NCI-H2227 treated with DMSO at 0.1 percent for 48 hours (cell line): ENCODE measurements at regions not wholly inside any gene's neighbourhood (a gene's known extent, or its start where the extent isn't known, plus 50 kb on each side); places are given as distances from the start of the nearest gene placed in this dataset.

Experiments
- DNase-seq: peaks from one replicate; lab custom pipeline; 2025; lab: John Stamatoyannopoulos, UW

DNA sequence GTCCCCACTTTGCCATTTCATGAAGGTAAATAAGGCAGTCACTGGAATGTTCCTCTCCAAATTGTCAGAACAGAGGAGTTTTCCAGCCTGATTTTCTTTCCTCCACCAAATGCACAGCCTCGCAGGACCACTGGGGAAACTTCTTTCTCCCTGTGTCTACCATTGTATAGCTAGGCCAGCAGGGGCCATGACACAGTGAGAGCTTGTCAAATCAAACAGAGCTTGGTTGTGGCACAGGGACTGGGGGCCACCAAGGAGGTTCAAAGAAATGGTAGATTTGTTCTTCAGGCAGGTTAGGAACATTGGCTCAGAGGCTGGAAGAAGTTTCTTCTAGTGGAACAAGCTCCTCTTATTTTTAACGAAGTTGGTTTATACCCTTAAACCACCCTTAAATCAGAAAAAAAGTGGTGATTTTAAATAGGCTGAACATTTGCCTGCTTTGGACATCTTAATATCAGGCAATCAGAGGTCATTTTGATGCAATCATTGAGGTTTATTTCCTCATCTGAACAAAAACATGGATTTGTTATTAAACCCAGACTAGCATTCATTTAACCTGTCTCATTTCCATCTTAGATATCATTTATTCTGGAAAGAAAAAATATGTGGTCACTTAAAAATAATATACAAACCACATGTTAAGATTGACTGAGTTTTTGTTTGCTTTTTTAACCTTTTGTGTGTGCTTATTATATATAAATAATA lies 105.6 kb downstream of the GTPBP8 start:
- no peak for DNase-seq

DNA sequence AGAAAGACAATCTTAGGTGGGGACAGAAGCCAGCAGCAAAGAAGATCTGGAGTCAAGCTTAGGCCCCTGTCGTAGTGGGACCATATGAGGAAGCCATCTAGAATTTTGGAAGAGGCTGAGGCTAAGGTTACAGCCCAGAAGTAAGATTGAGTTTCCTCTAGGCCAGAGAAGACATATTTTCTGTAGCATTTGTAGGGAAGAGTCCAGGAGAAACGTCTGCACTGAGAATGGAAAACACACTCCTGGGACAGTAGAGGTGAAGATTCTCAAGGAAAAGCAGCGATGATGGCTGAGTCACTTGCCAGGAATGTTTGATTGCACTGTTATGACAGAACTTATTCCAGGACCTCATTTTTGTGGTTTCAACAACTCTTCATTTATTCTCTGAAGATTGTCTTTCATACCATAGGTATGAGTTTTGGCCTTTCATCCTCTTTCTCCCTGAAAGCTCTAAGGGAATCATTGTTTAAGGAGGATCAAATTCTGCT lies 107.2 kb downstream of the GTPBP8 start:
- DNase-seq, result no peak

DNA sequence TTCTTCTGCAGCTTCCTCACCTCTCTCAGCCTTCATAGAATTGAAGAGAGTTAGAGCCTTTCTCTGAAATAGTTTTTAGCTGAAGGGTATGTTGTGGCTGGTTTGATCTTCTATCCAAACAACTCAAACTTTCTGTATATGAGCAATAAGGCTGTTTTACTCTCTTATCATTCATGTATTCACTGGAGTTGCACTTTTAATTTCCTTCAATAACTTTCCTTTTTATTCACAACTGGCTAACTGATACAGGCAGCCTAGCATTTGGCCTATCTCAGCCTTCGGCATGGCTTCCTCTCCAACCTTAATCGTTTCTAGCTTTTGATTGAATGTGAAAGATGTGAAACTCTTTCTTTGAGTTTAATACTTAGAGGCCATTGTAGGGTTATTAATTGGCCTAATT lies 109.3 kb downstream of the GTPBP8 start:
- no peak for DNase-seq

GRCh38 chr3:113103588-113103987 lies 107.8 kb upstream of the BOC start:
- DNase-seq, result no peak

DNA sequence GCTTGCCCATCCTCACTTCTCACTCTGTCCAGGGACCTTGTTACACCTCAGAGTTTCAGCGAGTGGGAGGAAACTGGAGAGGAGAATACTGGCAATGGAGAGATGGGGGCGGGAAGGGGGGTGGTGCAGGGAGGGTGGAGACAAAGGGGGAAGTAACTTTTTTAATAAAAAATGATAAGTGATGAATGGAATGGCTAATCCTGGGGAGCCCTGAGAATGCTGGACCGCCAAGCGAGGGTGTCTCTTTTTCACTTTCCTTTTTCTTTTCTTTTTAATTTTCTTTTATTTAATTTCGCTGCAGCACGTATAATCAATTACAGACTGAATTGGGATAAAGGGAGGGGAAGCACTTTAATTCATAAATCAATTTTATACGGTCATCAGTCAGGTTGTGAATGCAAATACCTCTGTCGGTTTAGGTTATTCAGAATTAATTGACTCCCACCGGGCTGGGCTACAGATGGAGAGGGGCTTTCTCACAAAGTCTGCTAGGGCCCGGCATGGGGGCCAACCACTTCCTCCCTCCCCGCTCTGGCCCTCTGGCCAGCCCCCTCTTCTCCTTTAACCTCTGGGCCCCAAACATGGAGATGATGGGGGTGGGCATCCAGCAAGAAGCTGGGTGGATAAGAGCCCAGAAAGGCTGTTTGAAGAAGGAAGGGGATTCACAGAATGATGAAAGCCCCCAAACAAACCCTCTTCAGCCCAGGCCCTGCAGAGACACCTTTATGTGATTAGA lies 106.8 kb upstream of the BOC start:
- DNase-seq, result no peak

DNA sequence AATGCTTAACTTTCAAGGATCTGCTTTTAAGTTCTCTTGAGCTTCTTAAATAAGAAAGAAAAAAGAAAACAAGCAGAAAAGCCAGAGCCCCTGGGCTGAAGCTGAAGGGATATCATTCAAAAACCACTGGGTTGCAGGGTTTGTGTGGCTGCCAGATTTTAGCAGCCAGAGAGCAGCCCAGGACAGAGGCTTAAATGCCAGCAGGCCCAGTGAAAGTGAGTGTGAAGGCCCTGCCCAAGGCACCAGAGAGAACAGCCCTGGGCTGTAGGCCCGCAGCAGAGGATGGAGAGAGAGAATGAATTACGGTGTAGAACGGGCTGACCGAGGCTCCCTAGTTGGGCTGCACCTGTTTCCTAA lies 106.3 kb upstream of the BOC start:
- no peak for DNase-seq

DNA sequence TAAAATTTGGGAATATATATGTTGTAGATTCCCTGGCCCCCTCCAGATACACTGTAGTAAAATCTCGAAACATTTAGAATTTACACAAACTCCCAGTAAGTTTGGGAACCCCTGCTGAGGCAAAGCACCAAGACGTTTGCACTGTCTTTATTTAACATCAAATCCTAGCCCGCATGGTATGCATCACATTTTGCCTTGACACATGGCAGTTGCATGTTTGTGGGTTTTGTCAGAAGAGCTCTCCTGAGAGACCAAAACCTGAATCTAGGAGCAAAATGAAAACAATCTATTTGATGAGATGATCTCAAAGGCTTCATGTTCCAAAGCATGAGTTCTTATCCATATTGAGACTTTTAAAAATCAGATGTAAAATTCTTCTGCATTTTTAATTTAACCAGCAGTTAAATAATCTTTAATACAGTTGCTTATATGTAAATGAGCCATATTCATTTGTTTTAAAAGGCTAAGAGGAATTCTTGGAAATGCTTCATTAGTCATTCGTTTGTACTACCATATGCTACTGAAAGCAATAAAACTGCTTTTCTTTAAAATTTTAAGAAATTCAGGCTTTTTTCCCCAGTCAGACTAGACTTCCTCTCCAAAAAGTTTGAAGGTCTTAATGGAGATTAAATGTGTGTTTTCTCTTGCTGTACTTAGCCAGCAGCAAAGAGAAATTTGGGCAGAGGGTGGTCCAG lies 105.2 kb upstream of the BOC start:
- DNase-seq, result no peak

- DNase-seq, result no peak
Observed at GRCh38 chr3:113110267-113110666, 101.1 kb upstream of the BOC start.

GRCh38 chr3:113111011-113111707 lies 100.2 kb upstream of the BOC start:
- no peak for DNase-seq

DNA sequence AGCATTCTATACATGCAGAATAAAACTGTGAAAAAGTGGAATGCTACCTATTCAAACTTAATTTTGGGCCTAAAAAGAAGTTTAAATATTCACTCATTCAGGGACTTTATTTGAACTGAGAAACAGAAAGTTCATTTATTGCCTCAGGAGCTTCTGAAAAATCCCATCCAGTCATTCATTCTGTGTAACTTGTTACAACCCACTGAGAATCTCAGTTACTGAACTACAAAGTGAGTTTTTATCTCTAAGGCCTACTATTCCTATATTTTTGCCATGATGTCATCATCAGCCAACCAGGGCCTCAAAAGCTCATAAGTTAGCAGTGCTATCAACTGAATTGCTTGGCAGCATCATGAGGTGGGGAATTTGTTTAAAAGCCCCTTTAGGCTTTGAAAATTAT lies 98.0 kb upstream of the BOC start:
- DNase-seq, result no peak

GRCh38 chr3:113117511-113118234 lies 93.7 kb upstream of the BOC start:
- no peak for DNase-seq

DNA sequence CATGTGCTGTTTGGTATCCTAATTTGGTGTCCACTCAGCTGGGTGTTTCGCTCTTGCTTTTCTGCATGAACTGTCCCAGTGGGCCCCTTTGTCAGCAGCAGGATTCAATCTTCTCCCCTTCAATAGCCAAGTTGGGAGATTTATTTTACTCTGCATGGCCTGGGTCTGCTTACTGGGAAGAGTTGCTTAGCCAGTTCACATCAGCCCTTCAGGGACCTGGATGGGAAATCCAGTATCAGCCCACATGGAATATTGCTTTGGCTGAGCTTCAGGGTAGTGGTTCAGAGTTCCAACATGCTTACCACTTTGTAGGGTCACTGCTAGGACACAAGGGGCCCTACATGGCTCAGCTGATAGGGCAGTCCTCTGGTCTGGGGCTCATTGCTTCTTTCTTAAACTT lies 93.0 kb upstream of the BOC start:
- no peak for DNase-seq

- DNase-seq, result no peak
Observed at GRCh38 chr3:113124256-113124830, 87.0 kb upstream of the BOC start.

DNA sequence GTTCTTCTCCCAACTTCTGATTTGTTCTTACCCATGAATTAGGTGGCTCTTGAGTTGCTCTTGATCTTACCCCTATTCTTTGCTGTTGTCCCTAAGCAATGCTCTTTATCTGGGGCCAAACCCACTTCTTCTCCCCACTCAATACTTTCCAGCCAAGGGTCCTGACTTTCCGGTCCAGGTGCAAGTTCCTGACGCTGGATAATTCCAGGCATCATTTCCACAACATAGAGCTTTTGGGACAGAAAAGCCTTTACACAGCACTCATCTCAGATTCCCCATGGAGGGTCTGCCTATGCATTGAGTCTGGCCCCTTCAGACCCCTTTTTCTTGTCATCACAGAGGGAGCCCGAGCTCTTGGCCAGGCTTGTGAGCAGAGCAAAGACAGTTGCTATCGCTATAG lies 85.4 kb upstream of the BOC start:
- no peak for DNase-seq

DNA sequence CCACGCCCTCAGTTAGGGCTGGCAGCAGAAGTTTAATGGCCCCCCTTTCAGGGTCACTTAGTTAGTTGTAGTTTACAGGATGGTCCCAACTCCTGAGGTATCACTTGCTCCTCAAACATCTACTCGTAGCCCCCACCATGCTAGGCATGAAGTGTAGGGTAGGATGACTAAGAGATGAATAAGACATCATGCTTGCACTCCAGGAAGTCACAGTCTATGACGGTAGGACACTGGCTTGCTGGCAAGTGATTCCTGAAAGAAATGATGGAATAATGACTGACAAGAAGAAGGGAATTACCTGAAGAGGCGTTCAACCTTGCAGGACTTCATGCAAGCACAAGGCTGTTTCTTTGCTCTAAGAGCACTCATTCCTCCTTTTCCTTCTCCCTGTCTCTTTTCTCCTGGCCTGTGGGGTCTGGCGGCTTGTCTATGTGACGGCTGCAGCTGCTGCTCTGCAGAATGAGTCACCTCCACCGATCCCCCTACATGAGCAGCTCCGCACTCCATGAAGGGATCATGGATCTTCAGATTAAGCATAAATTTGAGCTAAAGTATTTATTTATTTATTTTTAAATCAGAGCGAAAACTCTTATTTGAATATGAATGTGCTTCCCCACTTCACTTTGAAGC lies 82.9 kb upstream of the BOC start:
- no peak for DNase-seq

DNA sequence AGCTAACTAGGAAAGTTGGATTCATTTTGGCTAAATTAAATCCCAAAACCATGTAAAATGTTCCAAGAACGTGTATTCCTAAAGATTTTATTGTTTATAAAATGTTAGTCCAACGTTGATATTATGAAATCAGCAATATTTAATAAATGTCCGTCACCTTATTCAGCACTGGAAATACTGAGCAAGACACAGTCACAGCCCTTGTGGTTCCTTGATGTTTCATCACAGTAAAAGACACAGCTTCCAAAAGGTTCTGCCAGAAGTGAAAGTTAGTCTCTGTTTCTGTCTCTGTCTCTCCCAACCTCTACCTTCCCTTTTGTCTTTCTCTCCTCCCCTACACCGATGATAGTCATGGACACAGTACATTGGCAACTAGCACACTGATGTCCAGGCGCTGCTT lies 82.2 kb upstream of the BOC start:
- no peak for DNase-seq

DNA sequence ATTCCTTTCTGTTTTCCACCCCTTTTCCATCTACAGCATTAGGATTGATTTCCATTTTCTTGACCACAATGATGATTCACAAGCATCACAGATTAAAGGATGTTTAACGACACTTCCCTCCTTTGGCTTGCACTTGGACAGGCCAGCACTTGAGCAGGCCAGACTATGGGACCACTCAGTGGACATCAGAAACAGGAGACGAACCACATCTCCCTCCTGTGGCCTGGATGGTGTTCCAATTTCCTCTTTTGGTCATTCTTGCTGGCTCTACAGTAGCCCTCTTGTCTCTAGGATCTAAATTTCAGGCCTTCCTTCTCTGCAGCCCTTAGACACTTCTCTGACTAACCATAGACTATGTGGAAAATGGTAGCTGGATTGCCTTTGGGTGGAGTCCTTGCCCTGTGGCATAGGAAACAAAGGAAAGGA lies 78.8 kb upstream of the BOC start:
- DNase-seq, result no peak

DNA sequence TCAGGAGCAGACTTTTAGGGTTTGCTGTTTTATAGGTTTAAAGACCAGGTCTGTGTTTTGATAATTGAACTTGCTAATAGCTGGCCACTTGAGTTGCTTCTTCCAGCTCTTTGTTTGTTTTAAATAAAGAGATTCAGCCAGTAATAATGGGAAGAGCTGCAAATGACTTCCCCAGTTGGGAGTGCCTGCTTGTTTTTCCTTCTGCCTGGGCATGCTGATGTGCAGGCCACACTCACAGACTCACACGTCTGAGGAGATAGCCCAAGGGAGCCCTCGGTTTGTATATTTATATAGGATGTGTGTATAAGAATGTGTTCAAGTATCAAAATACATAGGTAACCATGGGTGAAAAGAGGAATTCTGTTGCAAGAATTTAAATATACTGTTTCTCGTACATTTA lies 78.2 kb upstream of the BOC start:
- DNase-seq, result peak; percentile 4

GRCh38 chr3:113136071-113136470 lies 75.3 kb upstream of the BOC start:
- DNase-seq, result no peak

DNA sequence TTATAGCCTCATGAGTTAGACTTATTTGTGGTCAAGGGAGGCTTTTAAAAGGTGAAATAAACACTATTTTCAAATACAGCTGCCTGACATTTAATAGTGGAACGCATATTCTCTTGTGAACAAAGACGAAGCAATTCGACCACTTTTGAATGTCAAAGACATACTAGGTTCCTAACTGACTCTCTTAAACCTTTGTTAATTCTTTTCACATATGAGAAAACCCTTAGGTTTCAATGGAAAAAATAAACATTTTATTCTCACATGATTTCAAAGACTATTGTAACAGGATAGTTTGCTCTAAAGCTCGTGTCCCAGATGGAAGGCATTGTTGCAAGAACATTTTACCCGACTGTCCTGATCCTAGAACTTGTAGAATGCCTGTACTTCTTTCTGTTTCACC lies 74.8 kb upstream of the BOC start:
- DNase-seq, result no peak
